Sigmoid colon (tissue), 3 donors: ENCODE measurements at regions not wholly inside any gene's neighbourhood (a gene's known extent, or its start where the extent isn't known, plus 50 kb on each side); places are given as distances from the start of the nearest gene placed in this dataset.

Source experiments
- POLR2A ChIP-seq, 2 donors: fragments of 450-650 bp; IDR thresholded peaks; one replicate each; pipeline ENCODE4 v1.6.1; 2016; ENCODE audit warnings: antibody characterized with exemption in 2 of 2, mild to moderate bottlenecking in 2 of 2, moderate library complexity in 2 of 2
- TF ChIP-seq, protein P1 (sequence below), 4 experiments: fragments of 450-650 bp in 3 of 4; fragments of 200-600 bp in 1 of 4; IDR thresholded peaks; one replicate each; pipeline ENCODE4 v1.5.1; 2016 to 2019; ENCODE audit warnings: antibody characterized with exemption in 4 of 4, mild to moderate bottlenecking in 3 of 4, moderate library complexity in 2 of 4

DNA sequence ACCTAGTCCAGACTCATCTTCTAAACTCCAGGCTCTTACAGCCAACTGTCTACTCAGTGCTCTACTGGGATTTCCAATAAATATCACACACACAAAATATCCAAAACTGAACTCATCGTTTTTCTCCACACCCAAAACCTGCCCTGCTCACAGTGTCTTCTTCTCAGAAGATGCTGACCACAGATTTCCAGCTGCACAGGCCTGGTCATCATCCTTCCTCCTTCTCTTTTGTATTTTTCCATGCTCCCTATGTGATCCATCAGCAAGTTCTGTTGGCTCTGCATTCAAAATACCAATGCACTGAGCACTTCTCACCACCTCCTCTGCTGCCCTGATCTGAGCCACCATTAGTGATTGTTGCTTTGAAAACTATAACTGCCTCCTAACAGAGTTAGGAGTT, 159.5 kb upstream of the KAZN start:
- TF ChIP-seq, protein P1, sequence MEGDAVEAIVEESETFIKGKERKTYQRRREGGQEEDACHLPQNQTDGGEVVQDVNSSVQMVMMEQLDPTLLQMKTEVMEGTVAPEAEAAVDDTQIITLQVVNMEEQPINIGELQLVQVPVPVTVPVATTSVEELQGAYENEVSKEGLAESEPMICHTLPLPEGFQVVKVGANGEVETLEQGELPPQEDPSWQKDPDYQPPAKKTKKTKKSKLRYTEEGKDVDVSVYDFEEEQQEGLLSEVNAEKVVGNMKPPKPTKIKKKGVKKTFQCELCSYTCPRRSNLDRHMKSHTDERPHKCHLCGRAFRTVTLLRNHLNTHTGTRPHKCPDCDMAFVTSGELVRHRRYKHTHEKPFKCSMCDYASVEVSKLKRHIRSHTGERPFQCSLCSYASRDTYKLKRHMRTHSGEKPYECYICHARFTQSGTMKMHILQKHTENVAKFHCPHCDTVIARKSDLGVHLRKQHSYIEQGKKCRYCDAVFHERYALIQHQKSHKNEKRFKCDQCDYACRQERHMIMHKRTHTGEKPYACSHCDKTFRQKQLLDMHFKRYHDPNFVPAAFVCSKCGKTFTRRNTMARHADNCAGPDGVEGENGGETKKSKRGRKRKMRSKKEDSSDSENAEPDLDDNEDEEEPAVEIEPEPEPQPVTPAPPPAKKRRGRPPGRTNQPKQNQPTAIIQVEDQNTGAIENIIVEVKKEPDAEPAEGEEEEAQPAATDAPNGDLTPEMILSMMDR (IDR thresholded peaks at IDR 0.05): no peak
- no peak for TF ChIP-seq POLR2A (IDR thresholded peaks at IDR 0.05)
